H1 (cell line): ENCODE measurements at regions not wholly inside any gene's neighbourhood (a gene's known extent, or its start where the extent isn't known, plus 50 kb on each side); places are given as distances from the start of the nearest gene placed in this dataset.

Experiments used
- CTCF ChIA-PET: fragments of 300-600 bp; sonication (Branson Sonifier 250); formaldehyde crosslinking; loops from one replicate; lab custom pipeline; 2021; ENCODE audit not compliant: partially characterized antibody; lab: Charles Lee
- POLR2A ChIA-PET: fragments of 300-600 bp; sonication (Branson Sonifier 250); formaldehyde crosslinking; loops from one replicate; lab custom pipeline; 2021; ENCODE audit warnings: inconsistent platforms; ENCODE audit not compliant: partially characterized antibody; lab: Charles Lee
- DNase-seq, 2 experiments: peaks; one replicate each; pipeline versions ENCODE4 v3.0.0 to v3.0.0-alpha.2; 2010 to 2022; ENCODE audit warnings: low spot score in 2 of 2, low read depth in 1 of 2, mixed read lengths in 1 of 2
- FAIRE-seq: peaks from 2 replicates; lab custom pipeline; 2011; peaks lifted over from hg19 to GRCh38; lab: Jason Lieb, UNC
- H2AFZ ChIP-seq: 2 replicates; pipeline ENCODE4 v1.8.1; 2012; ENCODE audit warnings: low read length, inconsistent platforms
- H2AK5ac ChIP-seq: 2 replicates; pipeline ENCODE4 v1.6.1; 2013; ENCODE audit warnings: low read depth, low read length
- H2BK120ac ChIP-seq: replicated peaks from 2 replicates; pipeline ENCODE3; 2013; ENCODE audit warnings: low read depth, low read length, inconsistent platforms
- H2BK12ac ChIP-seq: 2 replicates; pipeline ENCODE4 v1.6.1; 2013; ENCODE audit warnings: low read depth, low read length
- H2BK15ac ChIP-seq: 2 replicates; pipeline ENCODE4 v1.6.1; 2013; ENCODE audit warnings: low read length
- H2BK20ac ChIP-seq: 2 replicates; pipeline ENCODE4 v1.6.1; 2013; ENCODE audit warnings: low read length
- H2BK5ac ChIP-seq: 2 replicates; pipeline ENCODE4 v1.6.1; 2013; ENCODE audit warnings: low read depth, low read length
- H3K14ac ChIP-seq: 2 replicates; pipeline ENCODE4 v1.6.1; 2013; ENCODE audit warnings: inconsistent platforms; ENCODE audit not compliant: insufficient read length
- H3K18ac ChIP-seq: 2 replicates; pipeline ENCODE4 v1.6.1; 2013; ENCODE audit warnings: low read length; ENCODE audit errors: extremely low read depth
- H3K23ac ChIP-seq: 2 replicates; pipeline ENCODE4 v1.6.1; 2013; ENCODE audit warnings: inconsistent platforms; ENCODE audit not compliant: insufficient read length
- H3K23me2 ChIP-seq: 2 replicates; pipeline ENCODE4 v1.6.1; 2013; ENCODE audit warnings: low read depth, low read length
- H3K27ac ChIP-seq: 2 replicates; pipeline ENCODE4 v1.6.1; 2011; ENCODE audit warnings: low read depth, low read length, inconsistent platforms
- H3K27me3 ChIP-seq, 4 experiments: replicated peaks in 1 of 4; 1 replicate in 1 of 4; 2 replicates in 3 of 4; pipeline versions ENCODE4 v1.6.1 to v1.8.1; 2011 to 2013; ENCODE audit warnings: low read length in 3 of 4, mild to moderate bottlenecking in 3 of 4, inconsistent platforms in 2 of 4, mixed read lengths in 2 of 4, moderate library complexity in 1 of 4; ENCODE audit not compliant: control insufficient read depth in 3 of 4, insufficient read depth in 3 of 4; ENCODE audit errors: extremely low read depth in 1 of 4
- H3K36me3 ChIP-seq, 4 experiments: 2 replicates each; pipeline versions ENCODE4 v1.6.1 to v1.8.1; 2011 to 2013; ENCODE audit warnings: mild to moderate bottlenecking in 4 of 4, low read length in 3 of 4, moderate library complexity in 2 of 4, control low read depth in 1 of 4, inconsistent platforms in 1 of 4; ENCODE audit not compliant: insufficient read depth in 4 of 4, control insufficient read depth in 2 of 4
- H3K4ac ChIP-seq: replicated peaks from 2 replicates; pipeline ENCODE3; 2013; ENCODE audit warnings: low read length, low read depth, mixed read lengths, inconsistent platforms; ENCODE audit not compliant: insufficient read length
- H3K4me1 ChIP-seq, 4 experiments: replicated peaks in 1 of 4; 1 replicate in 1 of 4; 2 replicates in 3 of 4; pipeline versions ENCODE4 v1.6.1 to v1.8.1; 2011 to 2013; ENCODE audit warnings: low read length in 3 of 4, inconsistent platforms in 2 of 4, mixed read lengths in 1 of 4; ENCODE audit not compliant: insufficient read depth in 4 of 4, control insufficient read depth in 3 of 4
- H3K4me2 ChIP-seq, 2 experiments: 2 replicates each; pipeline versions ENCODE4 v1.6.1 to v1.8.1; 2011 to 2013; ENCODE audit warnings: low read depth in 2 of 2, low read length in 2 of 2, control low read depth in 1 of 2, inconsistent platforms in 1 of 2, mild to moderate bottlenecking in 1 of 2; ENCODE audit not compliant: insufficient read depth in 1 of 2
- H3K4me3 ChIP-seq, 4 experiments: fragments of 200-600, 300-600 bp in 1 of 4; sonication (generic), shearing (Covaris generic), sonication (Bioruptor Twin) in 1 of 4; 2 replicates each; pipeline versions ENCODE4 v1.5.1 to v1.8.1; 2011 to 2016; ENCODE audit warnings: low read length in 4 of 4, low read depth in 3 of 4, control low read depth in 2 of 4, inconsistent platforms in 2 of 4, mild to moderate bottlenecking in 2 of 4, mixed read lengths in 1 of 4, moderate library complexity in 1 of 4; ENCODE audit not compliant: insufficient read depth in 2 of 4; ENCODE audit errors: extremely low read depth in 1 of 4
- H3K56ac ChIP-seq: replicated peaks from 2 replicates; pipeline ENCODE3; 2013; ENCODE audit warnings: low read depth, mild to moderate bottlenecking, mixed read lengths, low read length, inconsistent platforms; ENCODE audit not compliant: insufficient read length
- H3K79me1 ChIP-seq: 2 replicates; pipeline ENCODE4 v1.6.1; 2013; ENCODE audit warnings: low read depth, low read length, control low read depth
- H3K79me2 ChIP-seq, 2 experiments: 2 replicates each; pipeline versions ENCODE4 v1.6.1 to v1.8.1; 2012 to 2013; ENCODE audit warnings: low read length in 2 of 2, mild to moderate bottlenecking in 2 of 2, inconsistent platforms in 1 of 2; ENCODE audit not compliant: insufficient read depth in 2 of 2, control insufficient read depth in 1 of 2
- H3K9ac ChIP-seq, 4 experiments: replicated peaks in 1 of 4; 1 replicate in 1 of 4; 2 replicates in 3 of 4; pipeline versions ENCODE4 v1.6.1 to v1.8.1; 2011 to 2013; ENCODE audit warnings: low read depth in 3 of 4, low read length in 3 of 4, control low read depth in 2 of 4, mild to moderate bottlenecking in 2 of 4, moderate library complexity in 2 of 4, inconsistent platforms in 1 of 4; ENCODE audit errors: extremely low read depth in 1 of 4
- H3K9me3 ChIP-seq, 2 experiments: 2 replicates each; pipeline versions ENCODE4 v1.6.1 to v1.8.1; 2012 to 2013; ENCODE audit warnings: mild to moderate bottlenecking in 2 of 2, moderate library complexity in 2 of 2, control low read depth in 1 of 2, inconsistent platforms in 1 of 2, low read depth in 1 of 2, low read length in 1 of 2, mixed read lengths in 1 of 2; ENCODE audit not compliant: insufficient read depth in 2 of 2
- H4K20me1 ChIP-seq, 2 experiments: replicated peaks in 1 of 2; 2 replicates each; pipeline versions ENCODE3 to v1.8.1; 2011 to 2013; ENCODE audit warnings: inconsistent platforms in 2 of 2, low read length in 2 of 2, mild to moderate bottlenecking in 1 of 2; ENCODE audit not compliant: insufficient read depth in 2 of 2, control insufficient read depth in 1 of 2
- H4K5ac ChIP-seq: 2 replicates; pipeline ENCODE4 v1.6.1; 2013; ENCODE audit warnings: low read length, low read depth, mixed read lengths, inconsistent platforms; ENCODE audit not compliant: insufficient read length
- H4K8ac ChIP-seq: 2 replicates; pipeline ENCODE4 v1.8.0; 2013; ENCODE audit warnings: mild to moderate bottlenecking, moderate library complexity, low read length, inconsistent platforms; ENCODE audit not compliant: insufficient read depth; ENCODE audit errors: extremely low read depth
- H4K91ac ChIP-seq: replicated peaks from 2 replicates; pipeline ENCODE3; 2013; ENCODE audit warnings: low read length, mixed read lengths, inconsistent platforms; ENCODE audit not compliant: insufficient read length
- CHD1 ChIP-seq: IDR thresholded peaks from 2 replicates; pipeline ENCODE4 v1.6.1; 2012; ENCODE audit warnings: low read depth, low read length, improper control_type of control experiment
- SP4 ChIP-seq: IDR thresholded peaks from 2 replicates; pipeline ENCODE4 v1.6.1; 2012; ENCODE audit warnings: low read length, inconsistent platforms

- Histone ChIP-seq H3K9ac (no peak overlapping the region), H3K14ac (no peak overlapping the region)
- FAIRE-seq = no peak
- TF ChIP-seq SP4 (no peak), CHD1 (no peak)
- TF ChIP-seq, all 59 proteins: peak for 0
- no peak overlapping the region for H4K5ac ChIP-seq
- H3K4me1 ChIP-seq = no peaks in the 10 kb centered on the region
- no peaks in the 10 kb centered on the region for H3K27me3 ChIP-seq
- CTCF ChIA-PET = no interaction called here
- H2BK12ac ChIP-seq = no peak overlapping the region
- no peaks in the 10 kb centered on the region for H3K79me2 ChIP-seq
- H2BK15ac ChIP-seq = no peak overlapping the region
- no peak overlapping the region for H3K23ac ChIP-seq
- H3K36me3 ChIP-seq = no peaks in the 10 kb centered on the region
- no peak overlapping the region for H4K91ac ChIP-seq
- H2AK5ac ChIP-seq = no peak overlapping the region
- no peak for DNase-seq
- no peak overlapping the region for H3K56ac ChIP-seq
- H3K9me3 ChIP-seq = no peaks in the 10 kb centered on the region
- H3K4me2 ChIP-seq = no peak overlapping the region
- no peaks in the 10 kb centered on the region for H3K79me1 ChIP-seq
- no peak overlapping the region for H3K27ac ChIP-seq
- no peak overlapping the region for H4K8ac ChIP-seq
- H2BK5ac ChIP-seq = no peak overlapping the region
- H3K23me2 ChIP-seq = no peaks in the 10 kb centered on the region
- H3K4me3 ChIP-seq = no peak overlapping the region
- no peak overlapping the region for H2BK120ac ChIP-seq
- H2BK20ac ChIP-seq = no peak overlapping the region
- H3K18ac ChIP-seq = no peak overlapping the region
- no peaks in the 10 kb centered on the region for H4K20me1 ChIP-seq
- no peak overlapping the region for H3K4ac ChIP-seq
- H2AFZ ChIP-seq = no peak overlapping the region
- POLR2A ChIA-PET = no interaction called here
Observed at GRCh38 chr5:118336468-118336867, 651.9 kb downstream of the DTWD2 start.
